Right atrium auricular region (tissue), 2 donors: ENCODE measurements at regions not wholly inside any gene's neighbourhood (a gene's known extent, or its start where the extent isn't known, plus 50 kb on each side); places are given as distances from the start of the nearest gene placed in this dataset.

Experiments
- DNase-seq: peaks from one replicate; pipeline ENCODE4 v3.0.0-alpha.2; 2019; ENCODE audit warnings: low spot score
- H3K27ac ChIP-seq, 2 donors: fragments of 200-600 bp; sonication (generic); 1 replicate in 1 of 2; 2 replicates in 1 of 2; pipeline ENCODE4 v1.5.1; 2016 to 2019
- H3K27me3 ChIP-seq, 2 donors: fragments of 200-600 bp; sonication (generic); one replicate each; pipeline versions ENCODE4 v1.5.1 to v1.6.0; 2017 to 2019
- H3K36me3 ChIP-seq: fragments of 200-600 bp; sonication (generic); one replicate; pipeline ENCODE4 v1.5.1; 2016
- H3K4me1 ChIP-seq, 2 donors: fragments of 200-600 bp; sonication (generic); one replicate each; pipeline versions ENCODE4 v1.5.1 to v1.6.0; 2017 to 2019
- H3K4me3 ChIP-seq, 2 donors: fragments of 200-600 bp; sonication (generic); 1 replicate in 1 of 2; 2 replicates in 1 of 2; pipeline ENCODE4 v1.5.1; 2017 to 2019; ENCODE audit warnings: mild to moderate bottlenecking in 1 of 2, moderate library complexity in 1 of 2
- H3K9me3 ChIP-seq, 2 donors: fragments of 200-600 bp; sonication (generic); one replicate each; pipeline ENCODE4 v1.5.1; 2019
- TF ChIP-seq, protein P1 (sequence below), 2 donors: fragments of 200-600 bp; sonication (generic); IDR thresholded peaks; one replicate each; pipeline ENCODE4 v1.5.1; 2019; ENCODE audit warnings: antibody characterized with exemption in 2 of 2

- Histone ChIP-seq H3K9me3 (peaks cover 0 to 18% of the 10 kb centered on the region in 2 donors), H3K4me3 (no peak overlapping the region), H3K4me1 (no peaks in the 10 kb centered on the region), H3K27me3 (no peaks in the 10 kb centered on the region), H3K27ac (no peak overlapping the region), H3K36me3 (no peaks in the 10 kb centered on the region)
- TF ChIP-seq, protein P1, sequence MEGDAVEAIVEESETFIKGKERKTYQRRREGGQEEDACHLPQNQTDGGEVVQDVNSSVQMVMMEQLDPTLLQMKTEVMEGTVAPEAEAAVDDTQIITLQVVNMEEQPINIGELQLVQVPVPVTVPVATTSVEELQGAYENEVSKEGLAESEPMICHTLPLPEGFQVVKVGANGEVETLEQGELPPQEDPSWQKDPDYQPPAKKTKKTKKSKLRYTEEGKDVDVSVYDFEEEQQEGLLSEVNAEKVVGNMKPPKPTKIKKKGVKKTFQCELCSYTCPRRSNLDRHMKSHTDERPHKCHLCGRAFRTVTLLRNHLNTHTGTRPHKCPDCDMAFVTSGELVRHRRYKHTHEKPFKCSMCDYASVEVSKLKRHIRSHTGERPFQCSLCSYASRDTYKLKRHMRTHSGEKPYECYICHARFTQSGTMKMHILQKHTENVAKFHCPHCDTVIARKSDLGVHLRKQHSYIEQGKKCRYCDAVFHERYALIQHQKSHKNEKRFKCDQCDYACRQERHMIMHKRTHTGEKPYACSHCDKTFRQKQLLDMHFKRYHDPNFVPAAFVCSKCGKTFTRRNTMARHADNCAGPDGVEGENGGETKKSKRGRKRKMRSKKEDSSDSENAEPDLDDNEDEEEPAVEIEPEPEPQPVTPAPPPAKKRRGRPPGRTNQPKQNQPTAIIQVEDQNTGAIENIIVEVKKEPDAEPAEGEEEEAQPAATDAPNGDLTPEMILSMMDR (IDR thresholded peaks at IDR 0.05): no peak
- no peak for DNase-seq
These were observed 338.7 kb upstream of the IGFBP7 start for GRCh38 chr4:57448901-57449300.

DNA sequence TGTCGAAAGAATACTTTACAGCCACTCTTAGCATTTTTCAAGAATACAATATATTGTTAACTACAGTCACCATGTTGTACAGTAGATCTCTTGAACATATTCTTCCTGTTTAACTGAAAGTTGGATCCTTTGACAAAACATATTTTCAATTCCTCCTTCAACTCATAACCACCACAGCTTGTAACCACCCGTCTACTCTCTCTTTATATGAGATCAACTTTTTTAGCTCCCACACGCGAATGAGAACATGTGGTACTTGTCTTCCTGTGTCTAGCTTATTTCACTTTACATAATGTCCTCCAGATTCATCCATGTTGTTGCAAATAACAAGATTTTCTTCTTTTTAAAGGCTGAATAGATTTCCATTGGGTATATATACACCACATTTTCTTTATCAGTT lies 338.3 kb upstream of the IGFBP7 start:
- H3K4me3 ChIP-seq: no peak overlapping the region
- H3K4me1 ChIP-seq: no peaks in the 10 kb centered on the region
- peaks cover 0 to 14% of the 10 kb centered on the region in 2 donors for H3K9me3 ChIP-seq
- no peak for DNase-seq
- TF ChIP-seq, protein P1 (IDR thresholded peaks at IDR 0.05): no peak
- H3K27me3 ChIP-seq: no peaks in the 10 kb centered on the region
- no peak overlapping the region for H3K27ac ChIP-seq
- H3K36me3 ChIP-seq: no peaks in the 10 kb centered on the region

- TF ChIP-seq, protein P1 (IDR thresholded peaks at IDR 0.05): no peak
- DNase-seq: no peak
- H3K36me3 ChIP-seq: no peaks in the 10 kb centered on the region
- no peaks in the 10 kb centered on the region for H3K27me3 ChIP-seq
- no peak overlapping the region for H3K4me3 ChIP-seq
- no peaks in the 10 kb centered on the region for H3K9me3 ChIP-seq
- H3K27ac ChIP-seq: no peak overlapping the region
- H3K4me1 ChIP-seq: no peaks in the 10 kb centered on the region
These were observed 336.1 kb upstream of the IGFBP7 start for GRCh38 chr4:57446266-57446665.

- H3K4me3 ChIP-seq: no peak overlapping the region
- H3K9me3 ChIP-seq: no peaks in the 10 kb centered on the region
- no peaks in the 10 kb centered on the region for H3K36me3 ChIP-seq
- H3K27ac ChIP-seq: no peak overlapping the region
- H3K27me3 ChIP-seq: no peaks in the 10 kb centered on the region
- TF ChIP-seq, protein P1 (IDR thresholded peaks at IDR 0.05): no peak
- no peaks in the 10 kb centered on the region for H3K4me1 ChIP-seq
- DNase-seq: no peak
These were observed 335.5 kb upstream of the IGFBP7 start for GRCh38 chr4:57445686-57446085.

DNA sequence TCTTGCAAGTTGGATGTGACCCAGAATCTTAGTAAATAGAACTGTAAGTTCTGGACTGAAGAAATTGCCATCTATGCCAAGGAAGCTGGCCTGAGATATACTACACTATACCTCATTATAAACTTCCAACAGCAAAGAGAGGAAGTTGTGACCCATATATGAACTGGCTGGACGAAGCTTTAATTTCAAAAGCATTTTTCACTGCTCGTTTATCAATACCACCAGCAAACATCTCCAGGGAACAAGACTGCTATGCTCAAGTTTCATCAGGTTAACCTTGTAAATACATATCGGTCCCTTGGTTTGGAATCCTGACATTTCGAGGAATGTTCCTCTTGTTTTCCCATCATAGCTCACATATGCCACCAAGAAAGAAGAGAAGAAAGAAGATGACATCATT lies 334.5 kb upstream of the IGFBP7 start:
- no peak for DNase-seq
- no peaks in the 10 kb centered on the region for H3K36me3 ChIP-seq
- H3K4me1 ChIP-seq: no peaks in the 10 kb centered on the region
- H3K4me3 ChIP-seq: no peak overlapping the region
- TF ChIP-seq, protein P1 (IDR thresholded peaks at IDR 0.05): no peak
- no peaks in the 10 kb centered on the region for H3K27me3 ChIP-seq
- no peaks in the 10 kb centered on the region for H3K9me3 ChIP-seq
- no peak overlapping the region for H3K27ac ChIP-seq

- Histone ChIP-seq H3K27me3 (no peaks in the 10 kb centered on the region), H3K4me3 (no peak overlapping the region), H3K27ac (no peak overlapping the region), H3K4me1 (no peaks in the 10 kb centered on the region), H3K36me3 (no peaks in the 10 kb centered on the region), H3K9me3 (no peaks in the 10 kb centered on the region)
- DNase-seq: no peak
- TF ChIP-seq, protein P1 (IDR thresholded peaks at IDR 0.05): no peak
These were observed 333.6 kb upstream of the IGFBP7 start for GRCh38 chr4:57443787-57444186.
